ENCODE measurements at regions not wholly inside any gene's neighbourhood (a gene's known extent, or its start where the extent isn't known, plus 50 kb on each side); places are given as distances from the start of the nearest gene placed in this dataset.

GRCh38 chr13:31859571-31859970, 120.2 kb downstream of the RXFP2 start:
- Histone ChIP-seq H4K91ac (ENCODE audit: insufficient read depth, low read depth, low read length) (no peak overlapping the region), H2AFZ (replicated peaks; ENCODE audit: low read length, poor library complexity) (no peak overlapping the region), H3K27ac (ENCODE audit: insufficient read depth, low read length) (no peak overlapping the region), H2BK15ac (ENCODE audit: low read depth, low read length) (no peak overlapping the region), H3K4me1 (ENCODE audit: control insufficient read depth, insufficient read depth, low read length) (no peaks in the 10 kb centered on the region), H3K23ac (ENCODE audit: low read depth, low read length) (no peak overlapping the region), H3K4ac (ENCODE audit: low read depth, low read length) (no peak overlapping the region), H2BK20ac (ENCODE audit: low read depth, low read length) (no peak overlapping the region), H4K20me1 (ENCODE audit: insufficient read depth, low read length) (no peaks in the 10 kb centered on the region), H3K9me1 (ENCODE audit: insufficient read depth, low read length) (no peaks in the 10 kb centered on the region), H4K8ac (ENCODE audit: low read depth in 2 of 2, low read length in 2 of 2) (no peak overlapping the region), H2BK5ac (ENCODE audit: low read depth, low read length, poor library complexity, severe bottlenecking) (no peak overlapping the region), H3K4me3 (ENCODE audit: insufficient read depth, low read depth, low read length) (no peak overlapping the region), H3K56ac (ENCODE audit: extremely low read depth, insufficient read depth, low read length) (no peak overlapping the region), H2BK120ac (ENCODE audit: low read depth, low read length) (no peak overlapping the region), H3K4me2 (ENCODE audit: low read depth, low read length) (no peak overlapping the region), H3K14ac (replicated peaks; ENCODE audit: low read depth, low read length) (no peak overlapping the region), H2AK5ac (ENCODE audit: low read depth, low read length) (no peak overlapping the region), H3K27me3 (ENCODE audit: control insufficient read depth, insufficient read depth, low read length) (peaks cover 26% of the 10 kb centered on the region), H3K79me1 (ENCODE audit: low read depth in 1 of 2, low read length in 2 of 2) (no peaks in the 10 kb centered on the region), H4K5ac (ENCODE audit: low read depth, low read length) (no peak overlapping the region), H3K18ac (ENCODE audit: low read depth, low read length) (no peak overlapping the region), H3K36me3 (ENCODE audit: control insufficient read depth, insufficient read depth, low read length) (no peaks in the 10 kb centered on the region), H2AK9ac (replicated peaks; ENCODE audit: low read depth, low read length, poor library complexity) (no peak overlapping the region), H3K9ac (ENCODE audit: low read depth, low read length) (no peak overlapping the region), H3K9me3 (ENCODE audit: control insufficient read depth, insufficient read depth, low read length) (no peaks in the 10 kb centered on the region)
- BruUV-seq (replicated peaks): no TSS peak
- intact Hi-C loops (cut with micrococcal nuclease) (no loop called here), in situ Hi-C loops (cut with MboI; ENCODE audit: low sequenced_read_pairs) (no loop called here), dilution Hi-C loops (cut with HindIII; ENCODE audit: low sequenced_read_pairs, unreplicated experiment) (no loop called here)
- DNase-seq: no peak
- ChIA-PET POLR2A (ENCODE audit: unreplicated experiment) (no interaction called here), CTCF (no interaction called here)
- WGBS, 2 experiments (ENCODE audit: extremely low coverage in 2 of 2, insufficient read length in 1 of 2): no CpG with 5 or more reads among the region's 5 CpGs
- TF ChIP-seq CTCF (conservative IDR thresholded peaks at IDR 0.05; ENCODE audit: low read depth, low read length): no peak
- no peak for TF ChIP-seq ELK1 (IDR thresholded peaks at IDR 0.05; ENCODE audit: borderline replicate concordance, low read depth, low read length)
- TF ChIP-seq MAFK (IDR thresholded peaks at IDR 0.05; ENCODE audit: low read depth, low read length): no peak
- TF ChIP-seq USF2 (IDR thresholded peaks at IDR 0.05; ENCODE audit: low read depth, low read length): no peak
- no peak for TF ChIP-seq RAD21 (IDR thresholded peaks at IDR 0.05; ENCODE audit: low read length)
- TF ChIP-seq SMC3 (IDR thresholded peaks at IDR 0.05; ENCODE audit: low read depth, low read length): no peak
- no peak for TF ChIP-seq NFE2L2 (IDR thresholded peaks at IDR 0.05; ENCODE audit: low read depth, low read length)
- no peak for TF ChIP-seq CEBPB (IDR thresholded peaks at IDR 0.05; ENCODE audit: low read depth, low read length)
- TF ChIP-seq BHLHE40 (IDR thresholded peaks at IDR 0.05; ENCODE audit: low read depth, low read length): no peak
- no peak for TF ChIP-seq MAZ (IDR thresholded peaks at IDR 0.05; ENCODE audit: borderline replicate concordance, low read depth, low read length)
- no peak for TF ChIP-seq POLR2A (IDR thresholded peaks at IDR 0.05; ENCODE audit: low read depth, low read length)
- TF ChIP-seq MXI1 (IDR thresholded peaks at IDR 0.05; ENCODE audit: borderline replicate concordance, low read depth, low read length): no peak
- TF ChIP-seq CHD1 (IDR thresholded peaks at IDR 0.05; ENCODE audit: low read depth, low read length): no peak
- TF ChIP-seq RFX5 (IDR thresholded peaks at IDR 0.05; ENCODE audit: low read depth, low read length): no peak
- TF ChIP-seq FOS (IDR thresholded peaks at IDR 0.05; ENCODE audit: low read depth, low read length): no peak
- TF ChIP-seq RCOR1 (IDR thresholded peaks at IDR 0.05; ENCODE audit: insufficient replicate concordance, low read length): no peak
- ATAC-seq (ENCODE audit: low read depth): no peak
